ENCODE measurements at regions not wholly inside any gene's neighbourhood (a gene's known extent, or its start where the extent isn't known, plus 50 kb on each side); places are given as distances from the start of the nearest gene placed in this dataset.
"Not testable (repeated sequence)": the region's sequence is repeated elsewhere in the genome, so short reads cannot be mapped to it uniquely, and the experiment has no call there.

- Mint-ChIP-seq H3K4me3 (ENCODE audit: low read depth, unreplicated experiment) (no peak overlapping the region), H3K27ac (ENCODE audit: unreplicated experiment) (no peak overlapping the region), H3K4me1 (ENCODE audit: low read depth, unreplicated experiment) (no peaks in the 10 kb centered on the region), H3K27me3 (ENCODE audit: unreplicated experiment) (peaks cover 54% of the 10 kb centered on the region), H3K9me3 (ENCODE audit: low read depth, unreplicated experiment) (peaks cover 7% of the 10 kb centered on the region), H3K36me3 (ENCODE audit: insufficient read depth, unreplicated experiment) (no peaks in the 10 kb centered on the region)
- no peak for TF ChIP-seq CTCF (IDR thresholded peaks at IDR 0.05; ENCODE audit: unreplicated experiment)
- no TSS peak for BruUV-seq (replicated peaks)
- CTCF ChIA-PET, result no interaction called here
- intact Hi-C loops (cut with micrococcal nuclease; ENCODE audit: unreplicated experiment), result no loop called here
- DNase-seq, result no peak
Measured at GRCh38 chr5:128854931-128855330, 110.4 kb upstream of the SLC27A6 start.

- intact Hi-C loops (cut with micrococcal nuclease; ENCODE audit: unreplicated experiment), result no loop called here
- DNase-seq, result no peak
- CTCF ChIA-PET, result no interaction called here
- BruUV-seq (replicated peaks), result no TSS peak
- no peaks in the 10 kb centered on the region for H3K4me1 Mint-ChIP-seq (ENCODE audit: low read depth, unreplicated experiment)
- no peak overlapping the region for H3K4me3 Mint-ChIP-seq (ENCODE audit: low read depth, unreplicated experiment)
- no peak overlapping the region for H3K27ac Mint-ChIP-seq (ENCODE audit: unreplicated experiment)
- H3K36me3 Mint-ChIP-seq (ENCODE audit: insufficient read depth, unreplicated experiment), result no peaks in the 10 kb centered on the region
- peaks cover 58% of the 10 kb centered on the region for H3K27me3 Mint-ChIP-seq (ENCODE audit: unreplicated experiment)
- peaks cover 4% of the 10 kb centered on the region for H3K9me3 Mint-ChIP-seq (ENCODE audit: low read depth, unreplicated experiment)
- no peak for TF ChIP-seq CTCF (IDR thresholded peaks at IDR 0.05; ENCODE audit: unreplicated experiment)
Measured at GRCh38 chr5:128857076-128857677, 108.1 kb upstream of the SLC27A6 start.

- Mint-ChIP-seq H3K27ac (ENCODE audit: unreplicated experiment) (no peak overlapping the region), H3K4me1 (ENCODE audit: low read depth, unreplicated experiment) (no peaks in the 10 kb centered on the region), H3K27me3 (ENCODE audit: unreplicated experiment) (peaks cover 41% of the 10 kb centered on the region), H3K9me3 (ENCODE audit: low read depth, unreplicated experiment) (peaks cover 4% of the 10 kb centered on the region), H3K36me3 (ENCODE audit: insufficient read depth, unreplicated experiment) (no peaks in the 10 kb centered on the region), H3K4me3 (ENCODE audit: low read depth, unreplicated experiment) (no peak overlapping the region)
- intact Hi-C loops (cut with micrococcal nuclease; ENCODE audit: unreplicated experiment), result no loop called here
- no peak for TF ChIP-seq CTCF (IDR thresholded peaks at IDR 0.05; ENCODE audit: unreplicated experiment)
- BruUV-seq (replicated peaks), result no TSS peak
- no peak for DNase-seq
- CTCF ChIA-PET, result no interaction called here
Measured at GRCh38 chr5:128858995-128859394, 106.3 kb upstream of the SLC27A6 start.

- BruUV-seq (replicated peaks); CTCF ChIA-PET; intact Hi-C loops (cut with micrococcal nuclease; ENCODE audit: unreplicated experiment); H3K27ac Mint-ChIP-seq (ENCODE audit: unreplicated experiment); H3K4me3 Mint-ChIP-seq (ENCODE audit: low read depth, unreplicated experiment); H3K36me3 Mint-ChIP-seq (ENCODE audit: insufficient read depth, unreplicated experiment); H3K4me1 Mint-ChIP-seq (ENCODE audit: low read depth, unreplicated experiment); H3K9me3 Mint-ChIP-seq (ENCODE audit: low read depth, unreplicated experiment); DNase-seq: not testable (repeated sequence)
- peaks cover 34% of the 10 kb centered on the region for H3K27me3 Mint-ChIP-seq (ENCODE audit: unreplicated experiment)
Measured at GRCh38 chr5:128861155-128861554, 104.1 kb upstream of the SLC27A6 start.

GRCh38 chr5:128869970-128870369, 95.3 kb upstream of the SLC27A6 start:
- TF ChIP-seq CTCF (IDR thresholded peaks at IDR 0.05; ENCODE audit: unreplicated experiment), result no peak
- H3K4me3 Mint-ChIP-seq (ENCODE audit: low read depth, unreplicated experiment), result no peak overlapping the region
- no peak overlapping the region for H3K27ac Mint-ChIP-seq (ENCODE audit: unreplicated experiment)
- DNase-seq, result no peak
- CTCF ChIA-PET, result no interaction called here
- intact Hi-C loops (cut with micrococcal nuclease; ENCODE audit: unreplicated experiment), result no loop called here
- H3K9me3 Mint-ChIP-seq (ENCODE audit: low read depth, unreplicated experiment), result no peaks in the 10 kb centered on the region
- H3K27me3 Mint-ChIP-seq (ENCODE audit: unreplicated experiment), result peaks cover 40% of the 10 kb centered on the region
- H3K4me1 Mint-ChIP-seq (ENCODE audit: low read depth, unreplicated experiment), result no peaks in the 10 kb centered on the region
- H3K36me3 Mint-ChIP-seq (ENCODE audit: insufficient read depth, unreplicated experiment), result no peaks in the 10 kb centered on the region
- BruUV-seq (replicated peaks), result no TSS peak

All from Calu3 (cell line).